Ovary (tissue), 3 donors: ENCODE measurements at regions not wholly inside any gene's neighbourhood (a gene's known extent, or its start where the extent isn't known, plus 50 kb on each side); places are given as distances from the start of the nearest gene placed in this dataset.

Source experiments
- POLR2A ChIP-seq: fragments of 450-650 bp; IDR thresholded peaks from one replicate; pipeline ENCODE4 v1.6.1; 2017; ENCODE audit warnings: antibody characterized with exemption, mild to moderate bottlenecking, moderate library complexity
- TF ChIP-seq, protein P1 (sequence below), 3 donors: fragments of 450-650 bp in 2 of 3; fragments of 200-600 bp in 1 of 3; IDR thresholded peaks; one replicate each; pipeline versions ENCODE4 v1.5.1 to v1.8.0; 2016 to 2022; ENCODE audit warnings: antibody characterized with exemption in 3 of 3, mild to moderate bottlenecking in 1 of 3
- donor health status: DM: no; HTN: no; CAD: no.

DNA sequence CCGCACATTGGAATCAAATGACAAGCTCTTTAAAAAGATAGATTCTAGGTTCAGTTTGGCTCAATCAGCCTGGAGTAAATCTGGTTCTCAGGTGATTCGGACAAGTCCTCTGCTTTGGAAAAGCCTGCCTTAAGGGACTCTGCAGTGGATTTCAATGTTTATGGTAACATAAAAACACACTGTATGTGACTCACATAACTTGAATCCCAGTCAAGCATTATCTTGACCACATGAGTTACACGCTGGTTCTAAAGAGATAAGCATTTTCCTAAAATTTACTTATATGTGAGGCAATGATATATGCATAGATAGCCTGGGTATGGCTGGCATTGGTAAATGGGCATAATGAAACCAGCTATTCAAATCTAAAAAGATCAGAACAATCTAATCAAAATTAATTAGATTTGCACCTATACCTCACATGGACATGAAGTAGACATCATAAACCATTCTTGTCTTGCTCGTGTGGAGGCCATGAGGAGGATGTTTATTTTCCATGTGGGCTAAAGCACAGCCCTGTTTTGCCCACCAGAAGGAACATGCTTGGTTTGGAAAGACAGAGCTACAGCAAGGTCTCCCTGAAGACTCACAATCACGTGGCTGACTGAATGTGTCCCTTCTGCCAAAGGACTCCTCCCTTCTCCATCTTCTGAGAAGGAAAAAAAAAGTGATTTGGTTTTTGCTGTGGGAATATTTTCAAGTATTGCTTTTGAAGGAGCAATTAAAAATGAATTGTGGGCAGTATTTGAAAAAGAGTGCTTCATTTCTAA, 351.7 kb downstream of the DIRAS2 start:
- TF ChIP-seq POLR2A = no peak
- TF ChIP-seq, protein P1, sequence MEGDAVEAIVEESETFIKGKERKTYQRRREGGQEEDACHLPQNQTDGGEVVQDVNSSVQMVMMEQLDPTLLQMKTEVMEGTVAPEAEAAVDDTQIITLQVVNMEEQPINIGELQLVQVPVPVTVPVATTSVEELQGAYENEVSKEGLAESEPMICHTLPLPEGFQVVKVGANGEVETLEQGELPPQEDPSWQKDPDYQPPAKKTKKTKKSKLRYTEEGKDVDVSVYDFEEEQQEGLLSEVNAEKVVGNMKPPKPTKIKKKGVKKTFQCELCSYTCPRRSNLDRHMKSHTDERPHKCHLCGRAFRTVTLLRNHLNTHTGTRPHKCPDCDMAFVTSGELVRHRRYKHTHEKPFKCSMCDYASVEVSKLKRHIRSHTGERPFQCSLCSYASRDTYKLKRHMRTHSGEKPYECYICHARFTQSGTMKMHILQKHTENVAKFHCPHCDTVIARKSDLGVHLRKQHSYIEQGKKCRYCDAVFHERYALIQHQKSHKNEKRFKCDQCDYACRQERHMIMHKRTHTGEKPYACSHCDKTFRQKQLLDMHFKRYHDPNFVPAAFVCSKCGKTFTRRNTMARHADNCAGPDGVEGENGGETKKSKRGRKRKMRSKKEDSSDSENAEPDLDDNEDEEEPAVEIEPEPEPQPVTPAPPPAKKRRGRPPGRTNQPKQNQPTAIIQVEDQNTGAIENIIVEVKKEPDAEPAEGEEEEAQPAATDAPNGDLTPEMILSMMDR (IDR thresholded peaks at IDR 0.05) = no peak
